ENCODE measurements at regions not wholly inside any gene's neighbourhood (a gene's known extent, or its start where the extent isn't known, plus 50 kb on each side); places are given as distances from the start of the nearest gene placed in this dataset.

DNA sequence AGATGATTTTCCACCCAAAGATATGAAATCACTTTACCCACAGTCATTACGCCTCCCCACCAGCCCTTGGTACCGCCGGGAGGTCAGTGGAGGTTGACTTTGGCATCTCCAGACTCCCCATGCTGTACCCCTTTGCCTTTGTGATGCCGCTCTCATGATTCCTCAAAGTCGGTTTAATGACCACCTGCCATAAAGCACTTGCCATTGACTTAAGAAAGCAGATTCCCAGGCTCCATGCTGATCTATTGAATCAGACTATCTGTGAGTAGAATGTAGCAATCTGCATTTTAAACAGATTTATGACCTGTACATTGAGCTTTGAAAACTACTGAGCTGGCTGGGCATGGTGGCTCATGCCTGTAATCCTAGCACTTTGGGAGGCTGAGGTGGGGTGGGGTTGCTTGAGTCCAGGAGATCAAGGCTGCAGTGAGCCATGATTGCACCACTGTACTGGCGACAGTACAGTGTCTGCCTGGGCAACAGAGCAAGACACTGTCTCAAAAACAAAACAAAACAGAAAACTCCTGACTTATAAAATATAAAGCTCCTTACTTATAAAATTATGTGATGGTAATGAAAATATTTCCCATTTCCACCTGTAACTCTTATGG lies 235.2 kb downstream of the KLF5 start:
- TF ChIP-seq, protein P1, sequence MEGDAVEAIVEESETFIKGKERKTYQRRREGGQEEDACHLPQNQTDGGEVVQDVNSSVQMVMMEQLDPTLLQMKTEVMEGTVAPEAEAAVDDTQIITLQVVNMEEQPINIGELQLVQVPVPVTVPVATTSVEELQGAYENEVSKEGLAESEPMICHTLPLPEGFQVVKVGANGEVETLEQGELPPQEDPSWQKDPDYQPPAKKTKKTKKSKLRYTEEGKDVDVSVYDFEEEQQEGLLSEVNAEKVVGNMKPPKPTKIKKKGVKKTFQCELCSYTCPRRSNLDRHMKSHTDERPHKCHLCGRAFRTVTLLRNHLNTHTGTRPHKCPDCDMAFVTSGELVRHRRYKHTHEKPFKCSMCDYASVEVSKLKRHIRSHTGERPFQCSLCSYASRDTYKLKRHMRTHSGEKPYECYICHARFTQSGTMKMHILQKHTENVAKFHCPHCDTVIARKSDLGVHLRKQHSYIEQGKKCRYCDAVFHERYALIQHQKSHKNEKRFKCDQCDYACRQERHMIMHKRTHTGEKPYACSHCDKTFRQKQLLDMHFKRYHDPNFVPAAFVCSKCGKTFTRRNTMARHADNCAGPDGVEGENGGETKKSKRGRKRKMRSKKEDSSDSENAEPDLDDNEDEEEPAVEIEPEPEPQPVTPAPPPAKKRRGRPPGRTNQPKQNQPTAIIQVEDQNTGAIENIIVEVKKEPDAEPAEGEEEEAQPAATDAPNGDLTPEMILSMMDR (IDR thresholded peaks at IDR 0.05) = no peak
- TF ChIP-seq POLR2A (IDR thresholded peaks at IDR 0.05; ENCODE audit: low read depth) (no peak), POLR2AphosphoS5 (IDR thresholded peaks at IDR 0.05) (no peak), EP300 (IDR thresholded peaks at IDR 0.05) (no peak)

Data from esophagus muscularis mucosa (tissue), 4 donors.